HG03571 (cell line): ENCODE measurements at regions not wholly inside any gene's neighbourhood (a gene's known extent, or its start where the extent isn't known, plus 50 kb on each side); places are given as distances from the start of the nearest gene placed in this dataset.

Experiments
- ATAC-seq: cut with Tn5 transposase; IDR thresholded peaks from one replicate; pipeline ENCODE4 v1.9.1; 2021; ENCODE audit not compliant: unreplicated experiment

GRCh38 chr7:131620673-131621609 is 64.5 kb upstream of the PODXL start:
- ATAC-seq, result no peak

- no peak for ATAC-seq
Measured at GRCh38 chr7:131619336-131620305, 63.2 kb upstream of the PODXL start.

GRCh38 chr7:131618391-131618790 is 62.0 kb upstream of the PODXL start:
- no peak for ATAC-seq

GRCh38 chr7:131616487-131617200 is 60.2 kb upstream of the PODXL start:
- no peak for ATAC-seq

- ATAC-seq, result no peak
Measured at GRCh38 chr7:131613909-131614308, 57.5 kb upstream of the PODXL start.

GRCh38 chr7:131610007-131610406 is 53.6 kb upstream of the PODXL start:
- ATAC-seq, result no peak

- ATAC-seq, result no peak
Measured at GRCh38 chr7:131608116-131608500, 51.7 kb upstream of the PODXL start.

- ATAC-seq, result no peak
Measured at GRCh38 chr7:131607291-131608115, 51.1 kb upstream of the PODXL start.

GRCh38 chr7:131606346-131607290 is 50.2 kb upstream of the PODXL start:
- ATAC-seq, result no peak
